Mucosa of descending colon (tissue), 3 donors: ENCODE measurements at regions not wholly inside any gene's neighbourhood (a gene's known extent, or its start where the extent isn't known, plus 50 kb on each side); places are given as distances from the start of the nearest gene placed in this dataset.

ENCODE experiments used
- ATAC-seq: fragments of 200-7000 bp; cut with Tn5 transposase; one replicate; pipeline ENCODE4 v1.9.1; 2020; ENCODE audit warnings: mild to moderate bottlenecking, moderate library complexity
- DNase-seq, 3 donors: peaks; one replicate each; pipeline ENCODE4 v3.0.0-alpha.2; 2020
- H3K36me3 ChIP-seq: fragments of 200-600 bp; one replicate; pipeline ENCODE4 v1.8.0; 2021; ENCODE audit warnings: low read depth, mild to moderate bottlenecking
- H3K4me1 ChIP-seq: fragments of 200-600 bp; one replicate; pipeline ENCODE4 v1.8.0; 2021; ENCODE audit warnings: low read depth, mild to moderate bottlenecking
- H3K4me3 ChIP-seq: fragments of 200-600 bp; one replicate; pipeline ENCODE4 v1.8.0; 2021; ENCODE audit warnings: mild to moderate bottlenecking
- H3K9me3 ChIP-seq: fragments of 200-600 bp; one replicate; pipeline ENCODE4 v1.8.0; 2021; ENCODE audit warnings: mild to moderate bottlenecking
- CTCF ChIP-seq: fragments of 200-600 bp; IDR thresholded peaks from one replicate; pipeline ENCODE4 v1.8.0; 2022; ENCODE audit warnings: antibody characterized with exemption, mild to moderate bottlenecking
- intact Hi-C, 2 donors: fragments of 100-400 bp; cut with DNase I in 1 of 2; cut with micrococcal nuclease in 1 of 2; formaldehyde crosslinking; loops; one replicate each; pipeline versions ENCODE4 v1.11.0 to v1.11.1; 2022; cut with DNase I, micrococcal nuclease
- donor health status: DM: no; HTN: no; CAD: no; lungs with moderate emphysema.
- donor health status: DM: no; HTN: no; CAD: no.
- donor health status: DM: no; HTN: yes; CAD: no.

- DNase-seq (no peak), ATAC-seq (peak; percentile 49)
- Histone ChIP-seq H3K4me3 (no peak overlapping the region), H3K36me3 (no peaks in the 10 kb centered on the region), H3K4me1 (no peaks in the 10 kb centered on the region), H3K9me3 (no peaks in the 10 kb centered on the region)
- intact Hi-C loops, result no loop called here
- no peak for TF ChIP-seq CTCF
These were observed 242.1 kb downstream of the KLF5 start for GRCh38 chr13:73300718-73301425.

GRCh38 chr13:73299787-73300186 lies 241.0 kb downstream of the KLF5 start:
- DNase-seq (no peak), ATAC-seq (no peak)
- Histone ChIP-seq H3K4me1 (no peaks in the 10 kb centered on the region), H3K4me3 (no peak overlapping the region), H3K9me3 (no peaks in the 10 kb centered on the region), H3K36me3 (no peaks in the 10 kb centered on the region)
- intact Hi-C loops, result no loop called here
- no peak for TF ChIP-seq CTCF

GRCh38 chr13:73293913-73294523 lies 235.2 kb downstream of the KLF5 start:
- H3K4me1 ChIP-seq, result no peaks in the 10 kb centered on the region
- no peak overlapping the region for H3K4me3 ChIP-seq
- TF ChIP-seq CTCF, result no peak
- ATAC-seq (peak; percentile 97), DNase-seq (peak in 2 of 3 donors; percentile 36)
- no peaks in the 10 kb centered on the region for H3K36me3 ChIP-seq
- H3K9me3 ChIP-seq, result no peaks in the 10 kb centered on the region
- intact Hi-C loops, result no loop called here

- no peaks in the 10 kb centered on the region for H3K36me3 ChIP-seq
- DNase-seq (no peak), ATAC-seq (no peak)
- H3K4me1 ChIP-seq, result no peaks in the 10 kb centered on the region
- TF ChIP-seq CTCF, result no peak
- intact Hi-C loops, result no loop called here
- H3K9me3 ChIP-seq, result no peaks in the 10 kb centered on the region
- H3K4me3 ChIP-seq, result no peak overlapping the region
These were observed 233.3 kb downstream of the KLF5 start for GRCh38 chr13:73292127-73292526.

GRCh38 chr13:73290844-73291243 lies 232.0 kb downstream of the KLF5 start:
- Histone ChIP-seq H3K9me3 (no peaks in the 10 kb centered on the region), H3K4me1 (no peaks in the 10 kb centered on the region), H3K4me3 (no peak overlapping the region), H3K36me3 (no peaks in the 10 kb centered on the region)
- TF ChIP-seq CTCF, result no peak
- intact Hi-C loops, result no loop called here
- DNase-seq, result no peak
- no peak for ATAC-seq
